ENCODE measurements at regions not wholly inside any gene's neighbourhood (a gene's known extent, or its start where the extent isn't known, plus 50 kb on each side); places are given as distances from the start of the nearest gene placed in this dataset.

DNA sequence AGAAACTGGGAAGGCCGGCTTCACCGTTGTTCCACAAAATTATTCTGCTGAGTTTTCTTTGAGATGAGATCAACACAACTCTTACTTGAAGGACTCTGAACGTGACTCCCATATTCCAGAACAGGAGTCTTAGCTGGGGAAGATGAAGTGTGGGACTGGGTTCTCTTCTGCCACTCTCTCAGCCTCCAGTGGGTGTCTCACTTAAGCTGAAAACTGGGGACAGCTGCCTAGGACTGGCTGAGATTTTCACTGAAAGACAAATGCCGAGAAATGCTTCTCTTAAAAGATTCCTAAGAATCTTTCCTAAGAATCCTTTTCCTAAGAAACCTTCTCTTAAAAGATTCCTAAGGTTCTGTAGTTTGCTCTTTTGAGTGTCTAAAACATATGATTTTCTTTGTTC, 156.6 kb upstream of the LHCGR start:
- Mint-ChIP-seq H3K27me3 (ENCODE audit: unreplicated experiment) (no peaks in the 10 kb centered on the region), H3K27ac (ENCODE audit: unreplicated experiment) (no peak overlapping the region), H3K4me1 (ENCODE audit: low read depth, unreplicated experiment) (no peaks in the 10 kb centered on the region), H3K36me3 (ENCODE audit: unreplicated experiment) (no peaks in the 10 kb centered on the region), H3K9me3 (ENCODE audit: unreplicated experiment) (no peaks in the 10 kb centered on the region), H3K4me3 (ENCODE audit: unreplicated experiment) (no peak overlapping the region)
- TF ChIP-seq, protein P1, sequence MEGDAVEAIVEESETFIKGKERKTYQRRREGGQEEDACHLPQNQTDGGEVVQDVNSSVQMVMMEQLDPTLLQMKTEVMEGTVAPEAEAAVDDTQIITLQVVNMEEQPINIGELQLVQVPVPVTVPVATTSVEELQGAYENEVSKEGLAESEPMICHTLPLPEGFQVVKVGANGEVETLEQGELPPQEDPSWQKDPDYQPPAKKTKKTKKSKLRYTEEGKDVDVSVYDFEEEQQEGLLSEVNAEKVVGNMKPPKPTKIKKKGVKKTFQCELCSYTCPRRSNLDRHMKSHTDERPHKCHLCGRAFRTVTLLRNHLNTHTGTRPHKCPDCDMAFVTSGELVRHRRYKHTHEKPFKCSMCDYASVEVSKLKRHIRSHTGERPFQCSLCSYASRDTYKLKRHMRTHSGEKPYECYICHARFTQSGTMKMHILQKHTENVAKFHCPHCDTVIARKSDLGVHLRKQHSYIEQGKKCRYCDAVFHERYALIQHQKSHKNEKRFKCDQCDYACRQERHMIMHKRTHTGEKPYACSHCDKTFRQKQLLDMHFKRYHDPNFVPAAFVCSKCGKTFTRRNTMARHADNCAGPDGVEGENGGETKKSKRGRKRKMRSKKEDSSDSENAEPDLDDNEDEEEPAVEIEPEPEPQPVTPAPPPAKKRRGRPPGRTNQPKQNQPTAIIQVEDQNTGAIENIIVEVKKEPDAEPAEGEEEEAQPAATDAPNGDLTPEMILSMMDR (IDR thresholded peaks at IDR 0.05; ENCODE audit: partially characterized antibody, unreplicated experiment): no peak
- no peak for DNase-seq

DNA sequence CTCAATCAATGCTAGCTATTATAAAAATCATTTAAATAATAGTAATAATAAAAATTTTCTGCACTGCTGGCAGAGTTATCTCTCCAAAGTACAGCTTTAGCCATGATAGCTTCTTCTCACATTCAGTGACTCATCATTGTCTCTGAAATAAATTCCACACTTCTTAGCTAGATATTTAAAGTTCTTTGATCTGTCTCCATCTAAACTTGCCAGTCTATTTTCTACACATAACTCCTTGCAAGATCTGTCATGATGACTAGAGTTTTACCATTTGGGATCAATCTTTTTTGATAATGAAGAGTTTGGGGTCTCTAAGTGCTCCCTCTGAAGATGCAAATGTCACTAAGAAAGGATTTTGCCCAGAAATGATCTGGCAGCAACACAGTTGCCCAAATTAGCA, 155.4 kb upstream of the LHCGR start:
- no peak for DNase-seq
- Mint-ChIP-seq H3K36me3 (ENCODE audit: unreplicated experiment) (no peaks in the 10 kb centered on the region), H3K27me3 (ENCODE audit: unreplicated experiment) (peaks cover 2% of the 10 kb centered on the region), H3K4me3 (ENCODE audit: unreplicated experiment) (no peak overlapping the region), H3K4me1 (ENCODE audit: low read depth, unreplicated experiment) (no peaks in the 10 kb centered on the region), H3K9me3 (ENCODE audit: unreplicated experiment) (no peaks in the 10 kb centered on the region), H3K27ac (ENCODE audit: unreplicated experiment) (no peak overlapping the region)
- TF ChIP-seq, protein P1 (IDR thresholded peaks at IDR 0.05; ENCODE audit: partially characterized antibody, unreplicated experiment): no peak

DNA sequence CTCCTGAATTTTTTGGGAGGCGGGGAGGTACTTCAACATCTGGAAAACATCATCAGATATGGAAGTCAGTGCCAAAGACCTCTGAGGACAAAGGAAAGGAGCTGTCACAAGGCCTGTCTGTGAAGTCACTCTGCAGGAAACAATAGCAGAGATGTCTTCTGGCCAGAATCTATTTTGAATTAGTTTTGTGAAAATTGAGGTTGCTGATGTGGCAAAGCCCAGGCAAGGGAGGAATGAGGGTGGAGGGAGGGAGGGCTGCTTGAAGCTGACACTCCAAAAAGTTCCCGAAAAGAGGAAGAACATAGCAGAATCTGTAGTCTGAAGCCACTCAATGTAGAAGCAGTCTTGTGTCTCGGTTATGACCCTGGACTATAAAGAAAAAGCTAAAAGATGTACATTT, 151.1 kb upstream of the LHCGR start:
- Mint-ChIP-seq H3K4me3 (ENCODE audit: unreplicated experiment) (no peak overlapping the region), H3K36me3 (ENCODE audit: unreplicated experiment) (no peaks in the 10 kb centered on the region), H3K4me1 (ENCODE audit: low read depth, unreplicated experiment) (peaks cover 11% of the 10 kb centered on the region)

DNA sequence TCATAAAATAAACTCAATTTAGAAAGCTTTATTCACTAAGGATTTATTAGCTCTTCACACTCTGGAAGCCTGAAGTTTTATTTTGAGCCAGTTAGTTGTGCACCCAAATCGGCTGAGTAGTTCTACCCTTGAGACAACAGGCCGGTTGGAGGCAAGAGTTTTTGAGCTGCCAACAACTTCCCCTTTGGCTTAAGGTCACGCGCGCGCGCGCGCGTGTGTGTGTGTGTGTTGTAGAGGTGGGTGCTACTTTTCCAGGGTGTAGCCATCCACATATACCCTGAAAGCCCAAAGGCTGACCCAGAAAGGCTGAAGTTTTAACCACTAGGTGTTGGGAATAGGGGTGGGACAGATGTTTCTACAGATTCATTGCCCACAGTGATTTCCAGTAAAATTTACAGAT, 150.2 kb upstream of the LHCGR start:
- peaks cover 6% of the 10 kb centered on the region for H3K27me3 Mint-ChIP-seq (ENCODE audit: unreplicated experiment)
- H3K4me1 Mint-ChIP-seq (ENCODE audit: low read depth, unreplicated experiment): peaks cover 15% of the 10 kb centered on the region
- H3K9me3 Mint-ChIP-seq (ENCODE audit: unreplicated experiment): peaks cover 7% of the 10 kb centered on the region
- no peak overlapping the region for H3K27ac Mint-ChIP-seq (ENCODE audit: unreplicated experiment)
- H3K4me3 Mint-ChIP-seq (ENCODE audit: unreplicated experiment): no peak overlapping the region
- H3K36me3 Mint-ChIP-seq (ENCODE audit: unreplicated experiment): no peaks in the 10 kb centered on the region
- DNase-seq: no peak
- TF ChIP-seq, protein P1 (IDR thresholded peaks at IDR 0.05; ENCODE audit: partially characterized antibody, unreplicated experiment): no peak

More for the DNA sequence above, 151.1 kb upstream of the LHCGR start:
- DNase-seq: no peak
- H3K27me3 Mint-ChIP-seq (ENCODE audit: unreplicated experiment): peaks cover 6% of the 10 kb centered on the region
- no peak overlapping the region for H3K27ac Mint-ChIP-seq (ENCODE audit: unreplicated experiment)
- TF ChIP-seq, protein P1 (IDR thresholded peaks at IDR 0.05; ENCODE audit: partially characterized antibody, unreplicated experiment): no peak
- H3K9me3 Mint-ChIP-seq (ENCODE audit: unreplicated experiment): peaks cover 4% of the 10 kb centered on the region

DNA sequence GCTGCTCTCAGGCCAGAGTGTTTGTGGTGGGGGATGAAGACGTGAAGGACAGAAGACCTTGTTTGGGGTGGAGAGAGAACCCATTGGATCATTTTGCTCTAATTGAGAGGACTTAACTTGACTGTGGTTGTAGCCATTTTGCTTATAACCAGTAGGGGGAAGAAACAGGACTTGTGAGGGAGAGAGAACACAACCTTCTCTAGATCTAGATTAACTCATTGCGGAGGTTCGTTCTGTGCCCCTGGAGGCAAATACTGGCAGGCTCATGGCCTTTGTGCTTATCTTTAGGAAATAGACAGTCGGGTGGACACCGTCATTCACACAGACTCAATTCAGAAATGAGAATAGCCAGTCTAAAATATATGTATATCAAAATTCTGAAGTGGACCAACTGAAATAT, 147.0 kb upstream of the LHCGR start:
- TF ChIP-seq, protein P1 (IDR thresholded peaks at IDR 0.05; ENCODE audit: partially characterized antibody, unreplicated experiment): no peak
- H3K27ac Mint-ChIP-seq (ENCODE audit: unreplicated experiment): peak overlapping the region; percentile 30
- H3K27me3 Mint-ChIP-seq (ENCODE audit: unreplicated experiment): peaks cover 8% of the 10 kb centered on the region
- H3K4me1 Mint-ChIP-seq (ENCODE audit: low read depth, unreplicated experiment): peaks cover 33% of the 10 kb centered on the region
- DNase-seq: no peak
- peaks cover 14% of the 10 kb centered on the region for H3K9me3 Mint-ChIP-seq (ENCODE audit: unreplicated experiment)
- H3K36me3 Mint-ChIP-seq (ENCODE audit: unreplicated experiment): no peaks in the 10 kb centered on the region
- no peak overlapping the region for H3K4me3 Mint-ChIP-seq (ENCODE audit: unreplicated experiment)

All from glutamatergic neuron (in vitro differentiated cells).